Astrocyte of the cerebellum (primary cell): ENCODE measurements at regions not wholly inside any gene's neighbourhood (a gene's known extent, or its start where the extent isn't known, plus 50 kb on each side); places are given as distances from the start of the nearest gene placed in this dataset.

Experiments used
- DNase-seq: peaks from one replicate; pipeline ENCODE4 v3.0.0-alpha.2; 2011; ENCODE audit warnings: low read depth
- H3K4me3 ChIP-seq: 2 replicates; pipeline ENCODE4 v1.5.1; 2011; ENCODE audit warnings: mild to moderate bottlenecking, low read depth, low read length, moderate library complexity
- CTCF ChIP-seq: IDR thresholded peaks from 2 replicates; pipeline ENCODE4 v1.5.1; 2012; ENCODE audit warnings: low read length, low read depth, moderate library complexity, mild to moderate bottlenecking; ENCODE audit errors: missing control alignments
- in situ Hi-C: cut with HindIII; loops from 2 replicates; pipeline ENCODE4 v1.10.0; 2017; ENCODE audit warnings: low sequenced_read_pairs

GRCh38 chr2:9078405-9078804 is 74.9 kb upstream of the MBOAT2 start:
- in situ Hi-C loops = no loop called here
- H3K4me3 ChIP-seq = no peak overlapping the region
- DNase-seq = no peak
- no peak for TF ChIP-seq CTCF

- in situ Hi-C loops = no loop called here
- DNase-seq = no peak
- H3K4me3 ChIP-seq = no peak overlapping the region
- TF ChIP-seq CTCF = no peak
Observed at GRCh38 chr2:9077691-9078090, 74.2 kb upstream of the MBOAT2 start.

DNA sequence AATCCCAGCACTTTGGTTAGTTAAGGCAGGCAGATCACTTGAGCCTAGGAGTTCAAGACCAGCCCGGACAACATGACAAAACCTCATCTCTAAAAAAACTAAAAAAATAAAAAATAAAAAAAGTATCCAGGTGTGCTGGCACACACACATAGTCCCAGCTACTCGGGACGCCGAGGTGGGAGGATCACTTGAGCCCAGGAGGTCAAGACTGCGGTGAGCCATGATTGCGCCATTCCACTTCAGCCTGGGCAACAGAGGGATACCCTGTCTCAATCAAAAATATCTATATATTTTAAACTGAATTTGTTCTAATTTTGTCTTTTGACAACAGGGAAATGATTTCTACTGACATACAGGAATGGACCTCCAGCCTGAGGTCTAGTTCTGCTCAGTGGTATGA is 73.3 kb upstream of the MBOAT2 start:
- TF ChIP-seq CTCF = no peak
- no peak for DNase-seq
- H3K4me3 ChIP-seq = no peak overlapping the region
- in situ Hi-C loops = no loop called here

DNA sequence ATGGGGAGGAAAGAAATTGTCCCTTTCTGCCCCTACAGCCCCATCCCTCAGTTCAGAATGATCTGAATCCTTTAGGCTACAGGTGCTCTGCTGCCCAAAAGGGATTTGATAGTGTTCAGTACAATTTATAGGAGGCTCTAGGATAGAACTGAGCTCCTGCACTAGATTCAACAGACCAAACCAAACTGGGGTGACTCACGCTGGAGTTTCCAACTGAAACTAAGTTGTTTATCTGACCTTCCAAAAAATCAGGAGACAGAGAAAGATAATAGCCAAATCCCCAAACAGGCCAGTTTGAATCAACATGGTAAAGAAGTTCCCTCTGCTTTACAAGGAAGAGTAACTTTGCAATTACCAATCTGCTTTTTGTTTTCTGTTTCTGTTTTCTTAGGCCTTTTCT is 72.7 kb upstream of the MBOAT2 start:
- no peak overlapping the region for H3K4me3 ChIP-seq
- TF ChIP-seq CTCF = no peak

GRCh38 chr2:9074930-9075329 is 71.4 kb upstream of the MBOAT2 start:
- no peak for TF ChIP-seq CTCF
- no peak for DNase-seq
- H3K4me3 ChIP-seq = no peak overlapping the region
- in situ Hi-C loops = no loop called here

More for the DNA sequence above, 72.7 kb upstream of the MBOAT2 start:
- DNase-seq = no peak
- in situ Hi-C loops = no loop called here

GRCh38 chr2:9071584-9072124 is 68.2 kb upstream of the MBOAT2 start:
- in situ Hi-C loops = no loop called here
- no peak overlapping the region for H3K4me3 ChIP-seq
- DNase-seq = no peak
- TF ChIP-seq CTCF = no peak

GRCh38 chr2:9071032-9071431 is 67.5 kb upstream of the MBOAT2 start:
- no peak for DNase-seq
- in situ Hi-C loops = no loop called here
- H3K4me3 ChIP-seq = no peak overlapping the region
- TF ChIP-seq CTCF = no peak
